ENCODE measurements at regions not wholly inside any gene's neighbourhood (a gene's known extent, or its start where the extent isn't known, plus 50 kb on each side); places are given as distances from the start of the nearest gene placed in this dataset.

- CTCF ChIA-PET (ENCODE audit: low intra/inter-chr PET ratio, low total read pairs): no interaction called here
- intact Hi-C loops (cut with micrococcal nuclease; ENCODE audit: unreplicated experiment) (no loop called here), in situ Hi-C loops (cut with HindIII; ENCODE audit: extremely low pct_ligation_motif_present, low pct_unique_long_range_greater_than_20kb) (no loop called here)
- peaks cover 87% of the 10 kb centered on the region for H3K9me3 ChIP-seq (ENCODE audit: low read length)
- no TSS peak for BruUV-seq (replicated peaks)
- no peak for TF ChIP-seq MTA3 (CRISPR knock-in tag; IDR thresholded peaks at IDR 0.05)
- no peak overlapping the region for H3K9ac ChIP-seq (ENCODE audit: insufficient read depth, low read depth, low read length)
- H3K27me3 ChIP-seq (ENCODE audit: control insufficient read depth in 1 of 2, insufficient read depth in 2 of 2, low read length in 2 of 2): no peaks in the 10 kb centered on the region
- no peak overlapping the region for H3K4me3 ChIP-seq (replicated peaks in 1 of 3; ENCODE audit: insufficient read depth in 1 of 3, low read depth in 2 of 3, low read length in 3 of 3)
- no peaks in the 10 kb centered on the region for H3K36me3 ChIP-seq (replicated peaks in 1 of 2; ENCODE audit: control insufficient read depth in 1 of 2, insufficient read depth in 2 of 2, low read length in 2 of 2)
- H3K27ac ChIP-seq (ENCODE audit: extremely low read length, insufficient read depth, low read length): no peak overlapping the region
- H4K20me1 ChIP-seq (ENCODE audit: insufficient read depth, low read length): no peaks in the 10 kb centered on the region
- FAIRE-seq (no peak), ATAC-seq (no peak), DNase-seq (ENCODE audit: low spot score) (no peak)
- no peaks in the 10 kb centered on the region for H3K79me2 ChIP-seq (ENCODE audit: insufficient read depth, low read length)
- no peaks in the 10 kb centered on the region for H3K4me1 ChIP-seq (ENCODE audit: insufficient read depth, low read length)
- no peak overlapping the region for H2AFZ ChIP-seq (ENCODE audit: low read length)
- POLR2A ChIA-PET: no interaction called here
- H3K4me2 ChIP-seq (ENCODE audit: low read depth, low read length): no peak overlapping the region
- 3% methylated on average over 7 of the region's 7 CpGs for WGBS (ENCODE audit: low lambda C conversion rate)
Measured at GRCh38 chr14:98498019-98498885, 773.7 kb downstream of the BCL11B start.

- Histone ChIP-seq H3K9me3 (ENCODE audit: low read length) (peaks cover 95% of the 10 kb centered on the region), H2AFZ (ENCODE audit: low read length) (no peak overlapping the region), H3K4me2 (ENCODE audit: low read depth, low read length) (no peak overlapping the region), H4K20me1 (ENCODE audit: insufficient read depth, low read length) (no peaks in the 10 kb centered on the region), H3K27ac (ENCODE audit: extremely low read length, insufficient read depth, low read length) (no peak overlapping the region), H3K36me3 (replicated peaks in 1 of 2; ENCODE audit: control insufficient read depth in 1 of 2, insufficient read depth in 2 of 2, low read length in 2 of 2) (no peaks in the 10 kb centered on the region), H3K27me3 (ENCODE audit: control insufficient read depth in 1 of 2, insufficient read depth in 2 of 2, low read length in 2 of 2) (no peaks in the 10 kb centered on the region), H3K4me3 (replicated peaks in 1 of 3; ENCODE audit: insufficient read depth in 1 of 3, low read depth in 2 of 3, low read length in 3 of 3) (no peak overlapping the region), H3K79me2 (ENCODE audit: insufficient read depth, low read length) (no peaks in the 10 kb centered on the region), H3K9ac (ENCODE audit: insufficient read depth, low read depth, low read length) (no peak overlapping the region), H3K4me1 (ENCODE audit: insufficient read depth, low read length) (no peaks in the 10 kb centered on the region)
- CTCF ChIA-PET (ENCODE audit: low intra/inter-chr PET ratio, low total read pairs): no interaction called here
- intact Hi-C loops (cut with micrococcal nuclease; ENCODE audit: unreplicated experiment) (no loop called here), in situ Hi-C loops (cut with HindIII; ENCODE audit: extremely low pct_ligation_motif_present, low pct_unique_long_range_greater_than_20kb) (no loop called here)
- no peak for FAIRE-seq
- ATAC-seq: no peak
- no peak for DNase-seq (ENCODE audit: low spot score)
- POLR2A ChIA-PET: no interaction called here
- WGBS (ENCODE audit: low lambda C conversion rate): 3% methylated on average over 7 of the region's 7 CpGs
- BruUV-seq (replicated peaks): no TSS peak
- TF ChIP-seq JUND (CRISPR knock-in tag; IDR thresholded peaks at IDR 0.05) (no peak), ZNF639 (CRISPR knock-in tag; conservative IDR thresholded peaks at IDR 0.05) (no peak), ZBTB4 (CRISPR knock-in tag; IDR thresholded peaks at IDR 0.05; ENCODE audit: borderline replicate concordance) (no peak), ZNF230 (CRISPR knock-in tag; IDR thresholded peaks at IDR 0.05) (no peak), ZNF160 (CRISPR knock-in tag; IDR thresholded peaks at IDR 0.05) (no peak), ZNF138 (CRISPR knock-in tag; IDR thresholded peaks at IDR 0.05; ENCODE audit: low read depth) (no peak)
Measured at GRCh38 chr14:98501335-98501734, 770.7 kb downstream of the BCL11B start.

Measured in HepG2 (cell line).